Caco-2 (cell line): ENCODE measurements at regions not wholly inside any gene's neighbourhood (a gene's known extent, or its start where the extent isn't known, plus 50 kb on each side); places are given as distances from the start of the nearest gene placed in this dataset.
"Not testable (repeated sequence)": the region's sequence is repeated elsewhere in the genome, so short reads cannot be mapped to it uniquely, and the experiment has no call there.

Experiments
- BruUV-seq: library from RNA; stranded (reverse); fragments of 400-500 nt; replicated peaks from 2 replicates; lab custom pipeline; 2021; lab: Mats Ljungman, UMichigan
- CTCF ChIA-PET: fragments of 300-600 bp; sonication (Branson Sonifier 250); formaldehyde crosslinking; loops from one replicate; lab custom pipeline; 2022; ENCODE audit warnings: antibody characterized with exemption; lab: Charles Lee
- POLR2A ChIA-PET: fragments of 300-600 bp; sonication (Branson Sonifier 250); formaldehyde crosslinking; loops from one replicate; lab custom pipeline; 2022; ENCODE audit warnings: antibody characterized with exemption; lab: Charles Lee
- DNase-seq, 2 experiments: peaks; one replicate each; pipeline versions ENCODE4 v3.0.0 to v3.0.0-alpha.2; 2020 to 2022
- H3K27me3 ChIP-seq: replicated peaks from 2 replicates; pipeline ENCODE4 v1.6.0; 2011; ENCODE audit warnings: low read length; ENCODE audit not compliant: control insufficient read depth, insufficient read depth
- H3K36me3 ChIP-seq: 2 replicates; pipeline ENCODE4 v1.5.1; 2011; ENCODE audit warnings: low read length; ENCODE audit not compliant: control insufficient read depth, insufficient read depth
- H3K4me1 ChIP-seq: fragments of 250-450 bp; sonication (Bioruptor Pico); 2 replicates; pipeline ENCODE4 v1.5.1; 2020; ENCODE audit warnings: mild to moderate bottlenecking
- H3K4me3 ChIP-seq: 2 replicates; pipeline ENCODE4 v1.5.1; 2011; ENCODE audit warnings: low read depth, mild to moderate bottlenecking, control low read depth, low read length
- H3K9me3 ChIP-seq: fragments of 250-450 bp; sonication (Bioruptor Pico); 2 replicates; pipeline ENCODE4 v1.5.1; 2020; ENCODE audit warnings: mild to moderate bottlenecking, moderate library complexity
- H3K27ac Mint-ChIP-seq: one replicate; pipeline ENCODE4 v1.8.0; 2022; ENCODE audit warnings: mixed read lengths; ENCODE audit not compliant: unreplicated experiment
- H3K27me3 Mint-ChIP-seq: one replicate; pipeline ENCODE4 v1.8.0; 2022; ENCODE audit warnings: mixed read lengths; ENCODE audit not compliant: insufficient read depth, unreplicated experiment
- H3K36me3 Mint-ChIP-seq: one replicate; pipeline ENCODE4 v1.8.0; 2022; ENCODE audit warnings: mild to moderate bottlenecking, mixed read lengths; ENCODE audit not compliant: insufficient read depth, unreplicated experiment
- H3K4me1 Mint-ChIP-seq: one replicate; pipeline ENCODE4 v1.8.0; 2022; ENCODE audit warnings: low read depth, mixed read lengths; ENCODE audit not compliant: unreplicated experiment
- H3K4me3 Mint-ChIP-seq: one replicate; pipeline ENCODE4 v1.8.0; 2022; ENCODE audit warnings: mild to moderate bottlenecking, moderate library complexity, mixed read lengths; ENCODE audit not compliant: unreplicated experiment
- H3K9me3 Mint-ChIP-seq: one replicate; pipeline ENCODE4 v1.8.0; 2022; ENCODE audit warnings: mixed read lengths; ENCODE audit not compliant: unreplicated experiment
- CTCF ChIP-seq, 2 experiments: fragments of 200-600 bp in 1 of 2; IDR thresholded peaks; 1 replicate in 1 of 2; 2 replicates in 1 of 2; pipeline versions ENCODE4 v1.5.1 to v1.8.0; 2011 to 2022; ENCODE audit warnings: antibody characterized with exemption in 1 of 2, control low read depth in 1 of 2, inconsistent platforms in 1 of 2, low read depth in 1 of 2, low read length in 1 of 2, mild to moderate bottlenecking in 1 of 2, moderate library complexity in 1 of 2; ENCODE audit not compliant: insufficient read depth in 1 of 2, severe bottlenecking in 1 of 2, unreplicated experiment in 1 of 2
- intact Hi-C: fragments of 100-400 bp; cut with micrococcal nuclease; formaldehyde crosslinking; loops from one replicate; pipeline ENCODE4 v1.10.0; 2022; ENCODE audit not compliant: unreplicated experiment

GRCh38 chr3:145911016-145911415 is 250.0 kb downstream of the PLOD2 start:
- BruUV-seq, result no TSS peak
- H3K9me3 ChIP-seq, result no peaks in the 10 kb centered on the region

GRCh38 chr3:145915787-145916186 is 245.2 kb downstream of the PLOD2 start:
- H3K9me3 ChIP-seq, result no peaks in the 10 kb centered on the region
- Mint-ChIP-seq H3K27me3 (no peaks in the 10 kb centered on the region), H3K27ac (no peak overlapping the region), H3K4me1 (no peaks in the 10 kb centered on the region), H3K4me3 (no peak overlapping the region), H3K9me3 (no peaks in the 10 kb centered on the region), H3K36me3 (no peaks in the 10 kb centered on the region)
- no peaks in the 10 kb centered on the region for H3K36me3 ChIP-seq
- no peak for DNase-seq
- POLR2A ChIA-PET, result no interaction called here
- H3K4me3 ChIP-seq, result no peak overlapping the region
- no TSS peak for BruUV-seq
- intact Hi-C loops, result loop anchor here (1.0 kb wide), 1 partner anchor 138 kb away; no protein-coding TSS in a partner anchor
- peak in 1 of 2 experiments; percentile 19 for TF ChIP-seq CTCF (IDR thresholded peaks at IDR 0.05; ENCODE audit: insufficient read depth in 1 of 2, low read depth in 1 of 2, low read length in 1 of 2, severe bottlenecking in 1 of 2, unreplicated experiment in 1 of 2)
- H3K27me3 ChIP-seq, result no peaks in the 10 kb centered on the region
- CTCF ChIA-PET, result interaction anchor here (0.6 to 1.0 kb wide), 2 partner anchors 139 to 176 kb away, joined by 4 read pairs; no protein-coding TSS in a partner anchor
- H3K4me1 ChIP-seq, result no peaks in the 10 kb centered on the region

More at GRCh38 chr3:145911016-145911415, 250.0 kb downstream of the PLOD2 start:
- CTCF ChIA-PET, result no interaction called here
- Mint-ChIP-seq H3K4me1 (no peaks in the 10 kb centered on the region), H3K27me3 (no peaks in the 10 kb centered on the region), H3K36me3 (no peaks in the 10 kb centered on the region), H3K9me3 (no peaks in the 10 kb centered on the region), H3K27ac (no peak overlapping the region), H3K4me3 (no peak overlapping the region)
- Histone ChIP-seq H3K4me3 (no peak overlapping the region), H3K27me3 (no peaks in the 10 kb centered on the region), H3K36me3 (no peaks in the 10 kb centered on the region), H3K4me1 (no peaks in the 10 kb centered on the region)
- no peak for DNase-seq
- intact Hi-C loops, result no loop called here
- POLR2A ChIA-PET, result no interaction called here
- TF ChIP-seq CTCF (IDR thresholded peaks at IDR 0.05; ENCODE audit: insufficient read depth in 1 of 2, low read depth in 1 of 2, low read length in 1 of 2, severe bottlenecking in 1 of 2, unreplicated experiment in 1 of 2), result no peak

GRCh38 chr3:145927736-145928135 is 233.2 kb downstream of the PLOD2 start:
- H3K4me1 ChIP-seq, H3K27ac Mint-ChIP-seq, H3K4me1 Mint-ChIP-seq, H3K9me3 Mint-ChIP-seq, H3K36me3 Mint-ChIP-seq, H3K27me3 ChIP-seq, CTCF ChIA-PET, H3K9me3 ChIP-seq, H3K27me3 Mint-ChIP-seq, DNase-seq, H3K36me3 ChIP-seq, intact Hi-C loops, BruUV-seq, POLR2A ChIA-PET, H3K4me3 ChIP-seq, H3K4me3 Mint-ChIP-seq: not testable (repeated sequence)

GRCh38 chr3:145936971-145937370 is 224.0 kb downstream of the PLOD2 start:
- H3K4me1 Mint-ChIP-seq, result no peaks in the 10 kb centered on the region
- no peaks in the 10 kb centered on the region for H3K9me3 ChIP-seq
- no peaks in the 10 kb centered on the region for H3K36me3 Mint-ChIP-seq
- H3K27ac Mint-ChIP-seq, result no peak overlapping the region
- H3K4me1 ChIP-seq, result no peaks in the 10 kb centered on the region
- BruUV-seq, result no TSS peak
- TF ChIP-seq CTCF (IDR thresholded peaks at IDR 0.05; ENCODE audit: insufficient read depth in 1 of 2, low read depth in 1 of 2, low read length in 1 of 2, severe bottlenecking in 1 of 2, unreplicated experiment in 1 of 2), result no peak
- ChIA-PET CTCF (no interaction called here), POLR2A (no interaction called here)
- no peaks in the 10 kb centered on the region for H3K27me3 ChIP-seq
- H3K4me3 Mint-ChIP-seq, result no peak overlapping the region
- no peak for DNase-seq
- H3K9me3 Mint-ChIP-seq, result no peaks in the 10 kb centered on the region
- H3K4me3 ChIP-seq, result no peak overlapping the region
- H3K27me3 Mint-ChIP-seq, result peaks cover 4% of the 10 kb centered on the region
- intact Hi-C loops, result no loop called here
- H3K36me3 ChIP-seq, result no peaks in the 10 kb centered on the region
